Smooth muscle cell (in vitro differentiated cells): ENCODE measurements at regions not wholly inside any gene's neighbourhood (a gene's known extent, or its start where the extent isn't known, plus 50 kb on each side); places are given as distances from the start of the nearest gene placed in this dataset.

Experiments
- DNase-seq: peaks from one replicate; lab custom pipeline; 2025; ENCODE audit not compliant: unreplicated experiment; lab: John Stamatoyannopoulos, UW
- H2AFZ ChIP-seq: fragments of 200-600 bp; sonication (generic); 2 replicates; pipeline ENCODE4 v1.6.0; 2016; ENCODE audit warnings: antibody characterized with exemption, low read depth, mild to moderate bottlenecking
- H3F3A ChIP-seq: fragments of 200-600 bp; sonication (generic); 2 replicates; pipeline ENCODE4 v1.6.0; 2017; ENCODE audit warnings: antibody characterized with exemption, low read depth
- H3K27ac ChIP-seq: fragments of 200-600 bp; sonication (generic); 2 replicates; pipeline ENCODE4 v1.5.1; 2016; ENCODE audit warnings: low read depth, mild to moderate bottlenecking
- H3K27me3 ChIP-seq: fragments of 200-600 bp; sonication (generic); 2 replicates; pipeline ENCODE4 v1.6.1; 2016; ENCODE audit warnings: low read depth, mild to moderate bottlenecking
- H3K36me3 ChIP-seq: fragments of 200-600 bp; sonication (generic); 2 replicates; pipeline ENCODE4 v1.5.1; 2016; ENCODE audit warnings: low read depth
- H3K4me1 ChIP-seq: fragments of 200-600 bp; sonication (generic); 2 replicates; pipeline ENCODE4 v1.5.1; 2016; ENCODE audit warnings: low read depth
- H3K4me2 ChIP-seq: fragments of 200-600 bp; sonication (generic); 2 replicates; pipeline ENCODE4 v1.6.0; 2016; ENCODE audit warnings: mild to moderate bottlenecking
- H3K4me3 ChIP-seq: fragments of 200-600 bp; sonication (generic); 2 replicates; pipeline ENCODE4 v1.5.1; 2016; ENCODE audit warnings: mild to moderate bottlenecking
- H3K79me2 ChIP-seq: fragments of 200-600 bp; sonication (generic); 2 replicates; pipeline ENCODE4 v1.6.0; 2016; ENCODE audit warnings: low read depth, mild to moderate bottlenecking
- H3K9ac ChIP-seq: fragments of 200-600 bp; sonication (generic); 2 replicates; pipeline ENCODE4 v1.6.0; 2016; ENCODE audit warnings: low read depth
- H3K9me3 ChIP-seq: fragments of 200-600 bp; sonication (generic); replicated peaks from 2 replicates; pipeline ENCODE4 v1.5.1; 2016; ENCODE audit warnings: low read depth
- H4K20me1 ChIP-seq: fragments of 200-600 bp; sonication (generic); 2 replicates; pipeline ENCODE4 v1.6.0; 2016; ENCODE audit warnings: low read depth
- CTCF ChIP-seq: fragments of 200-600 bp; sonication (generic); IDR thresholded peaks from 2 replicates; pipeline ENCODE4 v1.5.1; 2017; ENCODE audit warnings: borderline replicate concordance, mild to moderate bottlenecking, antibody characterized with exemption; ENCODE audit not compliant: insufficient read depth, poor library complexity, severe bottlenecking
- WGBS: methylation state at CpG from one replicate; pipeline ENCODE4 v1.1.7; 2016; ENCODE audit warnings: low lambda C conversion rate; 5-methylcytosine and 5-hydroxymethylcytosine counted together

- Histone ChIP-seq H3K4me2 (peak overlapping the region; percentile 20), H4K20me1 (no peaks in the 10 kb centered on the region), H3F3A (no peaks in the 10 kb centered on the region), H3K27me3 (no peaks in the 10 kb centered on the region), H3K4me3 (no peak overlapping the region), H3K36me3 (no peaks in the 10 kb centered on the region), H2AFZ (no peak overlapping the region), H3K79me2 (no peaks in the 10 kb centered on the region), H3K9ac (peak overlapping the region; percentile 43), H3K4me1 (peaks cover 4% of the 10 kb centered on the region), H3K27ac (peak overlapping the region; percentile 90), H3K9me3 (no peaks in the 10 kb centered on the region)
- WGBS = 78% methylated on average over 2 of the region's 2 CpGs
- no peak for DNase-seq
- TF ChIP-seq CTCF = no peak
These were observed 121.8 kb upstream of the SLC35B3 start for GRCh38 chr6:8557014-8557748.

- TF ChIP-seq CTCF = no peak
- Histone ChIP-seq H2AFZ (peak overlapping the region; percentile 28), H4K20me1 (no peaks in the 10 kb centered on the region), H3K36me3 (no peaks in the 10 kb centered on the region), H3K4me1 (peaks cover 4% of the 10 kb centered on the region), H3K9me3 (no peaks in the 10 kb centered on the region), H3K4me2 (peak overlapping the region; percentile 51), H3K27me3 (no peaks in the 10 kb centered on the region), H3K9ac (peak overlapping the region; percentile 54), H3K4me3 (no peak overlapping the region), H3K79me2 (no peaks in the 10 kb centered on the region), H3F3A (no peaks in the 10 kb centered on the region), H3K27ac (peak overlapping the region; percentile 90)
- no peak for DNase-seq
- 32% methylated on average over 1 of the region's 1 CpG for WGBS
These were observed 121.1 kb upstream of the SLC35B3 start for GRCh38 chr6:8556370-8557013.

- TF ChIP-seq CTCF = no peak
- no peak for DNase-seq
- Histone ChIP-seq H3K4me2 (no peak overlapping the region), H3K9ac (no peak overlapping the region), H3K27me3 (no peaks in the 10 kb centered on the region), H3K79me2 (no peaks in the 10 kb centered on the region), H3K4me1 (peaks cover 7% of the 10 kb centered on the region), H3F3A (no peaks in the 10 kb centered on the region), H3K27ac (no peak overlapping the region), H2AFZ (no peak overlapping the region), H3K4me3 (no peak overlapping the region), H3K9me3 (no peaks in the 10 kb centered on the region), H4K20me1 (no peaks in the 10 kb centered on the region), H3K36me3 (no peaks in the 10 kb centered on the region)
- 78% methylated on average over 2 of the region's 2 CpGs for WGBS
These were observed 116.6 kb upstream of the SLC35B3 start for GRCh38 chr6:8551993-8552392.
